Peyer's patch (tissue), 4 donors: ENCODE measurements at regions not wholly inside any gene's neighbourhood (a gene's known extent, or its start where the extent isn't known, plus 50 kb on each side); places are given as distances from the start of the nearest gene placed in this dataset.

ENCODE experiments used
- DNase-seq, 3 donors: peaks; one replicate each; pipeline ENCODE4 v3.0.0-alpha.2; 2017 to 2019
- H3K27ac ChIP-seq, 4 donors: fragments of 200-600 bp; sonication (generic); one replicate each; pipeline ENCODE4 v1.5.1; 2016 to 2019
- H3K27me3 ChIP-seq, 2 donors: fragments of 200-600 bp; sonication (generic); one replicate each; pipeline ENCODE4 v1.5.1; 2019
- H3K36me3 ChIP-seq, 3 donors: fragments of 200-600 bp; sonication (generic); one replicate each; pipeline ENCODE4 v1.5.1; 2016 to 2019
- H3K4me1 ChIP-seq, 4 donors: fragments of 200-600 bp; sonication (generic); one replicate each; pipeline ENCODE4 v1.5.1; 2016 to 2019
- H3K4me3 ChIP-seq, 4 donors: fragments of 200-600 bp; sonication (generic); 1 replicate in 3 of 4; 2 replicates in 1 of 4; pipeline ENCODE4 v1.5.1; 2016 to 2019; ENCODE audit warnings: mild to moderate bottlenecking in 1 of 4
- H3K9me3 ChIP-seq, 4 donors: fragments of 200-600 bp; sonication (generic); one replicate each; pipeline ENCODE4 v1.5.1; 2016 to 2019; ENCODE audit warnings: mild to moderate bottlenecking in 1 of 4
- POLR2A ChIP-seq, 2 donors: fragments of 450-650 bp; IDR thresholded peaks; one replicate each; pipeline ENCODE4 v1.5.1; 2017; ENCODE audit warnings: antibody characterized with exemption in 2 of 2, mild to moderate bottlenecking in 2 of 2, moderate library complexity in 2 of 2
- TF ChIP-seq, protein P1 (sequence below), 6 experiments: fragments of 450-650 bp in 4 of 6; fragments of 200-600 bp in 2 of 6; sonication (generic) in 1 of 6; IDR thresholded peaks; one replicate each; pipeline ENCODE4 v1.5.1; 2017 to 2019; ENCODE audit warnings: antibody characterized with exemption in 6 of 6, mild to moderate bottlenecking in 3 of 6, moderate library complexity in 1 of 6

- no peaks in the 10 kb centered on the region for H3K9me3 ChIP-seq
- no peak for DNase-seq
- TF ChIP-seq POLR2A (IDR thresholded peaks at IDR 0.05): no peak
- TF ChIP-seq, protein P1, sequence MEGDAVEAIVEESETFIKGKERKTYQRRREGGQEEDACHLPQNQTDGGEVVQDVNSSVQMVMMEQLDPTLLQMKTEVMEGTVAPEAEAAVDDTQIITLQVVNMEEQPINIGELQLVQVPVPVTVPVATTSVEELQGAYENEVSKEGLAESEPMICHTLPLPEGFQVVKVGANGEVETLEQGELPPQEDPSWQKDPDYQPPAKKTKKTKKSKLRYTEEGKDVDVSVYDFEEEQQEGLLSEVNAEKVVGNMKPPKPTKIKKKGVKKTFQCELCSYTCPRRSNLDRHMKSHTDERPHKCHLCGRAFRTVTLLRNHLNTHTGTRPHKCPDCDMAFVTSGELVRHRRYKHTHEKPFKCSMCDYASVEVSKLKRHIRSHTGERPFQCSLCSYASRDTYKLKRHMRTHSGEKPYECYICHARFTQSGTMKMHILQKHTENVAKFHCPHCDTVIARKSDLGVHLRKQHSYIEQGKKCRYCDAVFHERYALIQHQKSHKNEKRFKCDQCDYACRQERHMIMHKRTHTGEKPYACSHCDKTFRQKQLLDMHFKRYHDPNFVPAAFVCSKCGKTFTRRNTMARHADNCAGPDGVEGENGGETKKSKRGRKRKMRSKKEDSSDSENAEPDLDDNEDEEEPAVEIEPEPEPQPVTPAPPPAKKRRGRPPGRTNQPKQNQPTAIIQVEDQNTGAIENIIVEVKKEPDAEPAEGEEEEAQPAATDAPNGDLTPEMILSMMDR (IDR thresholded peaks at IDR 0.05): no peak
These were observed 1027.7 kb downstream of the ARAP2 start for GRCh38 chr4:35216636-35217035.

GRCh38 chr4:35217331-35217730, 1027.0 kb downstream of the ARAP2 start:
- no peaks in the 10 kb centered on the region for H3K36me3 ChIP-seq
- no peak for TF ChIP-seq POLR2A (IDR thresholded peaks at IDR 0.05)
- TF ChIP-seq, protein P1 (IDR thresholded peaks at IDR 0.05): no peak
- H3K27ac ChIP-seq: no peak overlapping the region
- H3K4me1 ChIP-seq: no peaks in the 10 kb centered on the region
- H3K9me3 ChIP-seq: no peaks in the 10 kb centered on the region
- H3K4me3 ChIP-seq: no peak overlapping the region
- no peak for DNase-seq
- no peaks in the 10 kb centered on the region for H3K27me3 ChIP-seq

More at GRCh38 chr4:35216636-35217035, 1027.7 kb downstream of the ARAP2 start:
- Histone ChIP-seq H3K4me3 (no peak overlapping the region), H3K27me3 (no peaks in the 10 kb centered on the region), H3K36me3 (no peaks in the 10 kb centered on the region), H3K27ac (no peak overlapping the region), H3K4me1 (no peaks in the 10 kb centered on the region)

DNA sequence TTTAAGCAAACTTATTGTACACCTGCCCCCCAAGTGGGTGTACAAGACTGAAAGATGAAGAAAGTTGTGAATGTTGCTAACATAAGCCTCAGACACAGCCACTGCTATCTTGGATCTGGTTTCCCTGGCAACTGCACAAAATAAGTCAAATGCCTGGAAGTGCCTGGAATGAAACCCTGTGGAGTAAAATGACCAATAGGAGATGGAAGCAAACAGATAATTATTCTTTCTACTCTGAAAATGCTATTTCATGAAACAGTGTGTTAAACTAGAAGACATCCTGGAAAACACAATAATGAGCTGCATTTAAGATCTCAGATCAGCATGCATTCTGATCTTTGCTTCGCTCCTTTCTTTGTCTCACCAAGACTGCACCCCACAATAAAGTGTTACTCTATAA, 1016.0 kb downstream of the ARAP2 start:
- no peak overlapping the region for H3K4me3 ChIP-seq
- no peak for TF ChIP-seq POLR2A (IDR thresholded peaks at IDR 0.05)
- TF ChIP-seq, protein P1 (IDR thresholded peaks at IDR 0.05): no peak
- H3K9me3 ChIP-seq: no peaks in the 10 kb centered on the region
- no peak overlapping the region for H3K27ac ChIP-seq
- H3K27me3 ChIP-seq: no peaks in the 10 kb centered on the region
- no peaks in the 10 kb centered on the region for H3K4me1 ChIP-seq
- no peaks in the 10 kb centered on the region for H3K36me3 ChIP-seq
- no peak for DNase-seq

- TF ChIP-seq, protein P1 (IDR thresholded peaks at IDR 0.05): no peak
- no peak for TF ChIP-seq POLR2A (IDR thresholded peaks at IDR 0.05)
- no peaks in the 10 kb centered on the region for H3K36me3 ChIP-seq
- no peak for DNase-seq
- H3K9me3 ChIP-seq: no peaks in the 10 kb centered on the region
- no peaks in the 10 kb centered on the region for H3K4me1 ChIP-seq
- H3K27me3 ChIP-seq: no peaks in the 10 kb centered on the region
- no peak overlapping the region for H3K4me3 ChIP-seq
- H3K27ac ChIP-seq: no peak overlapping the region
These were observed 1015.3 kb downstream of the ARAP2 start for GRCh38 chr4:35229021-35229420.

- no peak for TF ChIP-seq POLR2A (IDR thresholded peaks at IDR 0.05)
- TF ChIP-seq, protein P1 (IDR thresholded peaks at IDR 0.05): no peak
- DNase-seq: no peak
- no peak overlapping the region for H3K4me3 ChIP-seq
These were observed 1006.4 kb downstream of the ARAP2 start for GRCh38 chr4:35237924-35238323.

DNA sequence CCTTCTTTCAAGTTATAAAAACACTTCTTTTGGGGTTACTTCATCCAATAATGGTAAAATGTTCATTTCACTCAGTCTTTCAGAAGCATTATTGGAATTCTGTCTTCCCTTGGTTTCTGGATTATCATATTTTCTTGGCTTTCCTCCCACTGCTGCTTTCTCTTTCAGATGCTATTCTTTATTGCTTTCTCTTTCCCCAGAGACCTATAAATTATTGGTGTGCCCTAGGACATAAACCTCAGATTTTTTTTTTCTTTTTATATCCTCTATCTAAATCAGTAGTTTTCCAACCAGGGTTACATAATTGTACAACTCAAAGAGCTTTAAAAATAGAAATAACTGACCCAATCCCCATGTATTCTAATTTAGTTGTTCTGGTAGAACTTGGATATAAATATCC, 1005.5 kb downstream of the ARAP2 start:
- Histone ChIP-seq H3K27ac (no peak overlapping the region), H3K36me3 (no peaks in the 10 kb centered on the region), H3K27me3 (no peaks in the 10 kb centered on the region), H3K4me3 (no peak overlapping the region), H3K9me3 (no peaks in the 10 kb centered on the region), H3K4me1 (no peaks in the 10 kb centered on the region)
- no peak for DNase-seq
- no peak for TF ChIP-seq POLR2A (IDR thresholded peaks at IDR 0.05)
- TF ChIP-seq, protein P1 (IDR thresholded peaks at IDR 0.05): no peak

More at GRCh38 chr4:35237924-35238323, 1006.4 kb downstream of the ARAP2 start:
- Histone ChIP-seq H3K27ac (no peak overlapping the region), H3K27me3 (no peaks in the 10 kb centered on the region), H3K9me3 (no peaks in the 10 kb centered on the region), H3K4me1 (no peaks in the 10 kb centered on the region), H3K36me3 (no peaks in the 10 kb centered on the region)
